Epithelial cell of proximal tubule (primary cell): ENCODE measurements at regions not wholly inside any gene's neighbourhood (a gene's known extent, or its start where the extent isn't known, plus 50 kb on each side); places are given as distances from the start of the nearest gene placed in this dataset.

Experiments used
- DNase-seq: peaks from one replicate; pipeline ENCODE4 v3.0.0-alpha.2; 2011; ENCODE audit warnings: low read depth
- H3K4me3 ChIP-seq: 2 replicates; pipeline ENCODE4 v1.5.1; 2011; ENCODE audit warnings: low read depth, mild to moderate bottlenecking, low read length
- TF ChIP-seq, protein P1 (sequence below): conservative IDR thresholded peaks from 2 replicates; pipeline ENCODE4 v1.5.1; 2012; ENCODE audit warnings: low read depth, mild to moderate bottlenecking, low read length

GRCh38 chr15:37765786-37766185 is 168.7 kb upstream of the TMCO5A start:
- TF ChIP-seq, protein P1, sequence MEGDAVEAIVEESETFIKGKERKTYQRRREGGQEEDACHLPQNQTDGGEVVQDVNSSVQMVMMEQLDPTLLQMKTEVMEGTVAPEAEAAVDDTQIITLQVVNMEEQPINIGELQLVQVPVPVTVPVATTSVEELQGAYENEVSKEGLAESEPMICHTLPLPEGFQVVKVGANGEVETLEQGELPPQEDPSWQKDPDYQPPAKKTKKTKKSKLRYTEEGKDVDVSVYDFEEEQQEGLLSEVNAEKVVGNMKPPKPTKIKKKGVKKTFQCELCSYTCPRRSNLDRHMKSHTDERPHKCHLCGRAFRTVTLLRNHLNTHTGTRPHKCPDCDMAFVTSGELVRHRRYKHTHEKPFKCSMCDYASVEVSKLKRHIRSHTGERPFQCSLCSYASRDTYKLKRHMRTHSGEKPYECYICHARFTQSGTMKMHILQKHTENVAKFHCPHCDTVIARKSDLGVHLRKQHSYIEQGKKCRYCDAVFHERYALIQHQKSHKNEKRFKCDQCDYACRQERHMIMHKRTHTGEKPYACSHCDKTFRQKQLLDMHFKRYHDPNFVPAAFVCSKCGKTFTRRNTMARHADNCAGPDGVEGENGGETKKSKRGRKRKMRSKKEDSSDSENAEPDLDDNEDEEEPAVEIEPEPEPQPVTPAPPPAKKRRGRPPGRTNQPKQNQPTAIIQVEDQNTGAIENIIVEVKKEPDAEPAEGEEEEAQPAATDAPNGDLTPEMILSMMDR: no peak
- H3K4me3 ChIP-seq: no peak overlapping the region
- no peak for DNase-seq

DNA sequence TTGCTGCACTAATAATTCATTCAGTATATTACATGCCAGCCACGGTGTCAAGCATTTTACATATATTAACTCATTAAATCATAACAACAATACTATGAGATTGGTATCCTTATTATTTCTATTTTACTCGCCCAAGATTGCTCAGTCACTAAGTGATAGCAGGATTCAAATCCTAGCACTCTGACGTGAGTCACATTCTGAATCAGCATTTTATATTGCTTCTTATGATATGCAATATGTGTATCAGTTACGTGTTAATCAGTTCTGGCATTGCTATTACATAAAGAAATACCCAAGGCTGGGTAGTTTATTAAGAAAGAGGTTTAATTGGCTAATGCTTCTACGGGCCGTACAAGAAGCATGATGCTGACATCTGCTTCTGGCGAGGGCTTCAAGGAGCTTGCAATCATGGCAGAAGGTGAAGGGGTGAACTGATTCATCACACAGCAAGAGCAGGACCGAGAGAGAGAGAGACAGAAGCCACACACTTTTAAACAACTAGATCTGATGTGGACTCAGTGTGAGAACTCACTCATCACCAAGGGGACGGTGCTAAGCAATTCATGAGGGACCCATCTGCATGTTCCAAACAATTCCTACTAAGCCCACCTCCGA is 166.5 kb upstream of the TMCO5A start:
- no peak overlapping the region for H3K4me3 ChIP-seq
- TF ChIP-seq, protein P1: no peak
- DNase-seq: no peak

GRCh38 chr15:37771465-37771864 is 163.0 kb upstream of the TMCO5A start:
- DNase-seq: no peak
- TF ChIP-seq, protein P1: no peak
- H3K4me3 ChIP-seq: no peak overlapping the region

GRCh38 chr15:37773111-37773860 is 161.2 kb upstream of the TMCO5A start:
- no peak overlapping the region for H3K4me3 ChIP-seq
- DNase-seq: no peak
- TF ChIP-seq, protein P1: no peak

- TF ChIP-seq, protein P1: no peak
- no peak overlapping the region for H3K4me3 ChIP-seq
- DNase-seq: no peak
Observed at GRCh38 chr15:37774961-37775360, 159.5 kb upstream of the TMCO5A start.

GRCh38 chr15:37777006-37777405 is 157.4 kb upstream of the TMCO5A start:
- no peak overlapping the region for H3K4me3 ChIP-seq
- DNase-seq: no peak
- TF ChIP-seq, protein P1: no peak

DNA sequence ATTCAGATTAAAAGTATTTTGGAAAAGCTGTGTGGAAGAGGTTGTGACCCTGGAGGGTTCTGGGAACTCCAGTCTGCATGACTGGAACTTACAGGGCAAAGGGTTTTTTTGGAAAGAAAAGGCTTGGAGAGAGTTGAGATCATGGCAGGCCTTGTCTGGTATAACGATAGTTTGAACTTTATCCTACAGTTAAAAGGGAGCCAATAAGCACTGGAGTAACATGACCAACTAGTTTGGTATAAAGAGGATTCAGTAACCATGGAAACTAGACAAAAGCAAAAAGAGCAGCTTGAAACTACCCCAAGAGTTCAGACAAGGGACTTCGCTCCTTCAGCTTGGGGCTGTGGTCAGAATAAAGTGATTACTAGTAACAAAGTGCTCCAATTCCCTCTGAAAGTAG is 151.2 kb upstream of the TMCO5A start:
- no peak for DNase-seq
- TF ChIP-seq, protein P1: no peak
- no peak overlapping the region for H3K4me3 ChIP-seq
